Liver (tissue), 7 donors: ENCODE measurements at regions not wholly inside any gene's neighbourhood (a gene's known extent, or its start where the extent isn't known, plus 50 kb on each side); places are given as distances from the start of the nearest gene placed in this dataset.

Experiments
- DNase-seq: peaks from one replicate; pipeline ENCODE4 v3.0.0-alpha.2; 2017; ENCODE audit warnings: low spot score
- H3K27ac ChIP-seq, 2 donors: one replicate each; pipeline ENCODE4 v1.7.0; 2013; ENCODE audit warnings: inconsistent platforms in 2 of 2, low read length in 2 of 2, control low read depth in 1 of 2, low read depth in 1 of 2, mild to moderate bottlenecking in 1 of 2
- H3K27me3 ChIP-seq, 4 donors: one replicate each; pipeline versions ENCODE4 v1.6.1 to v1.7.0; 2013; ENCODE audit warnings: low read length in 3 of 4, inconsistent platforms in 1 of 4, mild to moderate bottlenecking in 1 of 4, moderate library complexity in 1 of 4; ENCODE audit not compliant: control insufficient read depth in 4 of 4, insufficient read depth in 4 of 4
- H3K36me3 ChIP-seq, 4 donors: one replicate each; pipeline versions ENCODE4 v1.6.1 to v1.7.0; 2013; ENCODE audit warnings: low read length in 3 of 4, mild to moderate bottlenecking in 3 of 4, low read depth in 1 of 4, moderate library complexity in 1 of 4; ENCODE audit not compliant: control insufficient read depth in 4 of 4, insufficient read depth in 3 of 4
- H3K4me1 ChIP-seq, 4 donors: one replicate each; pipeline versions ENCODE4 v1.6.1 to v1.7.0; 2013; ENCODE audit warnings: low read length in 3 of 4, mild to moderate bottlenecking in 3 of 4, moderate library complexity in 1 of 4; ENCODE audit not compliant: control insufficient read depth in 4 of 4, insufficient read depth in 4 of 4
- H3K4me3 ChIP-seq, 3 donors: one replicate each; pipeline versions ENCODE4 v1.6.1 to v1.7.0; 2013; ENCODE audit warnings: low read length in 3 of 3, control low read depth in 1 of 3, low read depth in 1 of 3, mild to moderate bottlenecking in 1 of 3
- H3K9ac ChIP-seq, 2 donors: one replicate each; pipeline ENCODE4 v1.7.0; 2013; ENCODE audit warnings: low read length in 2 of 2, mild to moderate bottlenecking in 2 of 2, moderate library complexity in 2 of 2, control low read depth in 1 of 2, low read depth in 1 of 2
- H3K9me3 ChIP-seq, 4 donors: one replicate each; pipeline versions ENCODE4 v1.6.1 to v1.7.0; 2013; ENCODE audit warnings: low read length in 3 of 4; ENCODE audit not compliant: control insufficient read depth in 4 of 4
- EGR1 ChIP-seq, 2 donors: IDR thresholded peaks; 2 replicates each; pipeline ENCODE4 v1.6.1; 2016 to 2018; ENCODE audit warnings: antibody characterized with exemption in 2 of 2, low read depth in 2 of 2
- FOXA1 ChIP-seq: IDR thresholded peaks from 2 replicates; pipeline ENCODE4 v1.6.1; 2016; ENCODE audit warnings: antibody characterized with exemption
- FOXA2 ChIP-seq: IDR thresholded peaks from 2 replicates; pipeline ENCODE4 v1.6.1; 2016; ENCODE audit warnings: antibody characterized with exemption
- GABPA ChIP-seq, 2 donors: IDR thresholded peaks in 1 of 2; conservative IDR thresholded peaks in 1 of 2; 2 replicates each; pipeline ENCODE4 v1.6.1; 2016; ENCODE audit warnings: antibody characterized with exemption in 2 of 2, mild to moderate bottlenecking in 1 of 2, moderate library complexity in 1 of 2
- HNF4A ChIP-seq, 2 donors: conservative IDR thresholded peaks; 2 replicates each; pipeline ENCODE4 v1.6.1; 2016; ENCODE audit warnings: antibody characterized with exemption in 2 of 2, mild to moderate bottlenecking in 2 of 2
- HNF4G ChIP-seq: IDR thresholded peaks from 2 replicates; pipeline ENCODE4 v1.6.1; 2016; ENCODE audit warnings: antibody characterized with exemption
- NR2F2 ChIP-seq: IDR thresholded peaks from 2 replicates; pipeline ENCODE4 v1.6.1; 2016; ENCODE audit warnings: antibody characterized with exemption
- RXRA ChIP-seq, 2 donors: IDR thresholded peaks; 2 replicates each; pipeline ENCODE4 v1.6.1; 2017 to 2018; ENCODE audit warnings: antibody characterized with exemption in 2 of 2, mild to moderate bottlenecking in 1 of 2
- SP1 ChIP-seq: IDR thresholded peaks from 2 replicates; pipeline ENCODE4 v1.6.1; 2018; ENCODE audit warnings: antibody characterized with exemption, mild to moderate bottlenecking
- TAF1 ChIP-seq: conservative IDR thresholded peaks from 2 replicates; pipeline ENCODE4 v1.6.1; 2016; ENCODE audit warnings: antibody characterized with exemption, mild to moderate bottlenecking
- YY1 ChIP-seq: IDR thresholded peaks from 2 replicates; pipeline ENCODE4 v1.6.1; 2016; ENCODE audit warnings: antibody characterized with exemption, mild to moderate bottlenecking
- WGBS: extraction: QIAGEN DNeasy Blood & Tissue Kit; methylation state at CpG from one replicate; pipeline ENCODE4 v1.1.7; 2013; 5-methylcytosine and 5-hydroxymethylcytosine counted together
- TF ChIP-seq, protein P1 (sequence below): IDR thresholded peaks from 2 replicates; pipeline ENCODE4 v1.6.1; 2016; ENCODE audit warnings: antibody characterized with exemption
- TF ChIP-seq, protein P2 (sequence below): IDR thresholded peaks from 2 replicates; pipeline ENCODE4 v1.6.1; 2016; ENCODE audit warnings: antibody characterized with exemption, mild to moderate bottlenecking
- TF ChIP-seq, protein P3 (sequence below): IDR thresholded peaks from 2 replicates; pipeline ENCODE4 v1.6.1; 2016; ENCODE audit warnings: antibody characterized with exemption
- TF ChIP-seq, protein P4 (sequence below): IDR thresholded peaks from 2 replicates; pipeline ENCODE4 v1.6.1; 2016; ENCODE audit warnings: antibody characterized with exemption
- donor health status: healthy.
- donor health status: healthy.
- donor health status: healthy.
- donor health status: healthy.

DNA sequence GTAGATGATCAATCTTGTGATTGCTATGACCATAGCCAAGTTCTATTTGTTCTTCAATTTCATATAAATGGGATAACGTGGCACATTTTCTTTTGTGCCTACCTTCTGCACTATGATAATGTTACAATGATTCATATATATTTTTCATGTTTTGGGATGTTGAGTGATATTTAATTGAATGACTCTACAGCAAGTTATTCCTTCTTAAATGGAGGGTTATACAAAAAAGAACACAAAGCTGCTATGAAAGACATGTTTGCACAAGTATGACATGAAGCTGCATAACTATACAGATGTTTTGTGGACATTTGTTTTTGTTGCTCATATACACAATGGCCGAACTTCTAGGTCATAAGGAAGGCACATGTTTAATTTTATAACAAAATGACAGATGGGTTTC is 356.2 kb downstream of the CBLN2 start:
- H3K9me3 ChIP-seq, result no peaks in the 10 kb centered on the region
- no peak for DNase-seq
- H3K9ac ChIP-seq, result no peak overlapping the region
- TF ChIP-seq, protein P1, sequence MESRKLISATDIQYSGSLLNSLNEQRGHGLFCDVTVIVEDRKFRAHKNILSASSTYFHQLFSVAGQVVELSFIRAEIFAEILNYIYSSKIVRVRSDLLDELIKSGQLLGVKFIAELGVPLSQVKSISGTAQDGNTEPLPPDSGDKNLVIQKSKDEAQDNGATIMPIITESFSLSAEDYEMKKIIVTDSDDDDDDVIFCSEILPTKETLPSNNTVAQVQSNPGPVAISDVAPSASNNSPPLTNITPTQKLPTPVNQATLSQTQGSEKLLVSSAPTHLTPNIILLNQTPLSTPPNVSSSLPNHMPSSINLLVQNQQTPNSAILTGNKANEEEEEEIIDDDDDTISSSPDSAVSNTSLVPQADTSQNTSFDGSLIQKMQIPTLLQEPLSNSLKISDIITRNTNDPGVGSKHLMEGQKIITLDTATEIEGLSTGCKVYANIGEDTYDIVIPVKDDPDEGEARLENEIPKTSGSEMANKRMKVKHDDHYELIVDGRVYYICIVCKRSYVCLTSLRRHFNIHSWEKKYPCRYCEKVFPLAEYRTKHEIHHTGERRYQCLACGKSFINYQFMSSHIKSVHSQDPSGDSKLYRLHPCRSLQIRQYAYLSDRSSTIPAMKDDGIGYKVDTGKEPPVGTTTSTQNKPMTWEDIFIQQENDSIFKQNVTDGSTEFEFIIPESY, result no peak
- TF ChIP-seq HNF4A (conservative IDR thresholded peaks at IDR 0.05) (no peak), SP1 (no peak), EGR1 (IDR thresholded peaks at IDR 0.05; ENCODE audit: low read depth in 2 of 2) (no peak), GABPA (IDR thresholded peaks at IDR 0.05 in 1 of 2, conservative IDR thresholded peaks at IDR 0.05 in 1 of 2) (no peak), NR2F2 (no peak), YY1 (no peak), FOXA1 (no peak), RXRA (IDR thresholded peaks at IDR 0.05) (no peak), HNF4G (no peak), FOXA2 (no peak)
- TF ChIP-seq, protein P2, sequence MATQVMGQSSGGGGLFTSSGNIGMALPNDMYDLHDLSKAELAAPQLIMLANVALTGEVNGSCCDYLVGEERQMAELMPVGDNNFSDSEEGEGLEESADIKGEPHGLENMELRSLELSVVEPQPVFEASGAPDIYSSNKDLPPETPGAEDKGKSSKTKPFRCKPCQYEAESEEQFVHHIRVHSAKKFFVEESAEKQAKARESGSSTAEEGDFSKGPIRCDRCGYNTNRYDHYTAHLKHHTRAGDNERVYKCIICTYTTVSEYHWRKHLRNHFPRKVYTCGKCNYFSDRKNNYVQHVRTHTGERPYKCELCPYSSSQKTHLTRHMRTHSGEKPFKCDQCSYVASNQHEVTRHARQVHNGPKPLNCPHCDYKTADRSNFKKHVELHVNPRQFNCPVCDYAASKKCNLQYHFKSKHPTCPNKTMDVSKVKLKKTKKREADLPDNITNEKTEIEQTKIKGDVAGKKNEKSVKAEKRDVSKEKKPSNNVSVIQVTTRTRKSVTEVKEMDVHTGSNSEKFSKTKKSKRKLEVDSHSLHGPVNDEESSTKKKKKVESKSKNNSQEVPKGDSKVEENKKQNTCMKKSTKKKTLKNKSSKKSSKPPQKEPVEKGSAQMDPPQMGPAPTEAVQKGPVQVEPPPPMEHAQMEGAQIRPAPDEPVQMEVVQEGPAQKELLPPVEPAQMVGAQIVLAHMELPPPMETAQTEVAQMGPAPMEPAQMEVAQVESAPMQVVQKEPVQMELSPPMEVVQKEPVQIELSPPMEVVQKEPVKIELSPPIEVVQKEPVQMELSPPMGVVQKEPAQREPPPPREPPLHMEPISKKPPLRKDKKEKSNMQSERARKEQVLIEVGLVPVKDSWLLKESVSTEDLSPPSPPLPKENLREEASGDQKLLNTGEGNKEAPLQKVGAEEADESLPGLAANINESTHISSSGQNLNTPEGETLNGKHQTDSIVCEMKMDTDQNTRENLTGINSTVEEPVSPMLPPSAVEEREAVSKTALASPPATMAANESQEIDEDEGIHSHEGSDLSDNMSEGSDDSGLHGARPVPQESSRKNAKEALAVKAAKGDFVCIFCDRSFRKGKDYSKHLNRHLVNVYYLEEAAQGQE, result no peak
- TF ChIP-seq, protein P3, sequence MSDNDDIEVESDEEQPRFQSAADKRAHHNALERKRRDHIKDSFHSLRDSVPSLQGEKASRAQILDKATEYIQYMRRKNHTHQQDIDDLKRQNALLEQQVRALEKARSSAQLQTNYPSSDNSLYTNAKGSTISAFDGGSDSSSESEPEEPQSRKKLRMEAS, result no peak
- TF ChIP-seq, protein P4, sequence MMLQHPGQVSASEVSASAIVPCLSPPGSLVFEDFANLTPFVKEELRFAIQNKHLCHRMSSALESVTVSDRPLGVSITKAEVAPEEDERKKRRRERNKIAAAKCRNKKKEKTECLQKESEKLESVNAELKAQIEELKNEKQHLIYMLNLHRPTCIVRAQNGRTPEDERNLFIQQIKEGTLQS, result no peak
- no peak overlapping the region for H3K27ac ChIP-seq
- no peaks in the 10 kb centered on the region for H3K27me3 ChIP-seq
- H3K36me3 ChIP-seq, result no peaks in the 10 kb centered on the region
- H3K4me3 ChIP-seq, result no peak overlapping the region
- WGBS, result 67% methylated on average over 2 of the region's 2 CpGs
- no peaks in the 10 kb centered on the region for H3K4me1 ChIP-seq

DNA sequence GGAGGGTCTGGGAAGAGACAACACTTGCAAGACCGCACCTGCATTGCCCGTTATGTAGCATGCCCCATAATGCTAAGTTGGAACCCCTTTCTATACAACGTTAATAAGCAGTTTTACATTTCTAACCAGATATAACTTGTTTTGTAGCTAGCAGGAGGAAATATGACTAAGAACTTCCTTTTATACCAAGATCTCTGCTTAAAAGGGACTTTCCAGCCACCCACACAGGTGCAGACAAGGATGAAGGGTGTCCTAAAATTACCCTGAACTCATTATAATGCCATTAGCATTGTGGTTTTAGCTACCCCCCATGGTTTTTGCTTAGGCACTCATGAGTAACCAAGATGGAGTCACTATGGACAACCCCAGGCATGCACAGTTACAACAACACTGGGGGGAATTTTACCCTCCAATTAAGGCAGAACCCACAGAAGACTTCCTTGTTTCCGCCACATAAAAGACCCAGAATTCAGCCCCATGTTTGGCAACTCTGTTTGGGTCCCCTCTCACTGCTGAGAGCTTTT is 362.8 kb downstream of the CBLN2 start:
- H3K4me3 ChIP-seq, result no peak overlapping the region
- WGBS, result 71% methylated on average over 4 of the region's 4 CpGs
- TF ChIP-seq, protein P2, result no peak
- TF ChIP-seq RXRA (IDR thresholded peaks at IDR 0.05), result no peak
- TF ChIP-seq TAF1, result no peak
- H3K27me3 ChIP-seq, result no peaks in the 10 kb centered on the region
- H3K36me3 ChIP-seq, result no peaks in the 10 kb centered on the region
- DNase-seq, result no peak
- H3K9ac ChIP-seq, result no peak overlapping the region
- no peaks in the 10 kb centered on the region for H3K4me1 ChIP-seq
- peaks cover 0 to 7% (median 3%) of the 10 kb centered on the region in 4 donors for H3K9me3 ChIP-seq
- H3K27ac ChIP-seq, result no peak overlapping the region
